OCI-LY7 (cell line): ENCODE measurements at regions not wholly inside any gene's neighbourhood (a gene's known extent, or its start where the extent isn't known, plus 50 kb on each side); places are given as distances from the start of the nearest gene placed in this dataset.

Experiments
- BruUV-seq: library from RNA; stranded (reverse); fragments of 400-500 nt; replicated peaks from 2 replicates; lab custom pipeline; 2021; lab: Mats Ljungman, UMichigan
- CTCF ChIA-PET: fragments of 300-600 bp; sonication (Branson Sonifier 250); formaldehyde crosslinking; loops from one replicate; lab custom pipeline; 2022; ENCODE audit warnings: antibody characterized with exemption; ENCODE audit not compliant: unreplicated experiment; lab: Charles Lee
- POLR2A ChIA-PET: fragments of 300-600 bp; sonication (Branson Sonifier 250); formaldehyde crosslinking; loops from one replicate; lab custom pipeline; 2022; ENCODE audit warnings: antibody characterized with exemption; lab: Charles Lee
- DNase-seq: peaks from one replicate; pipeline ENCODE4 v3.0.0-alpha.2; 2015; ENCODE audit warnings: low spot score
- H2AFZ ChIP-seq: fragments of 200-600 bp; sonication (generic), shearing (Covaris generic); 2 replicates; pipeline ENCODE4 v1.6.1; 2014; ENCODE audit warnings: mild to moderate bottlenecking, antibody characterized with exemption, low read length, moderate library complexity
- H3K27ac ChIP-seq: fragments of 200-600 bp; sonication (generic); 2 replicates; pipeline ENCODE4 v1.5.1; 2014; ENCODE audit warnings: mixed run types, low read depth, mild to moderate bottlenecking, moderate library complexity, low read length, inconsistent platforms; ENCODE audit not compliant: poor library complexity, severe bottlenecking
- H3K36me3 ChIP-seq: fragments of 200-600 bp; sonication (generic); 2 replicates; pipeline ENCODE4 v1.6.1; 2014; ENCODE audit warnings: mild to moderate bottlenecking, antibody characterized with exemption, low read length, moderate library complexity, mixed read lengths; ENCODE audit not compliant: insufficient read depth
- H3K4me1 ChIP-seq: fragments of 200-600 bp; sonication (generic); 2 replicates; pipeline ENCODE4 v1.5.1; 2014; ENCODE audit warnings: mild to moderate bottlenecking, low read length; ENCODE audit not compliant: insufficient read depth, poor library complexity, severe bottlenecking
- H3K4me2 ChIP-seq: fragments of 200-600 bp; sonication (generic); 2 replicates; pipeline ENCODE4 v1.6.1; 2014; ENCODE audit warnings: mild to moderate bottlenecking, low read length
- H3K4me3 ChIP-seq: fragments of 200-600 bp; sonication (generic); 2 replicates; pipeline ENCODE4 v1.5.1; 2014; ENCODE audit warnings: mild to moderate bottlenecking, low read depth, low read length; ENCODE audit not compliant: poor library complexity, severe bottlenecking
- H3K79me2 ChIP-seq: fragments of 200-600 bp; sonication (generic); 2 replicates; pipeline ENCODE4 v1.6.1; 2016; ENCODE audit warnings: low read depth, mild to moderate bottlenecking, low read length, moderate library complexity, mixed read lengths; ENCODE audit not compliant: insufficient read depth
- H3K9me2 ChIP-seq: fragments of 200-600 bp; sonication (generic); 2 replicates; pipeline ENCODE4 v1.6.1; 2016; ENCODE audit warnings: mild to moderate bottlenecking, low read length, mixed read lengths; ENCODE audit not compliant: insufficient read depth
- H3K9me3 ChIP-seq: fragments of 200-600 bp; sonication (generic); 2 replicates; pipeline ENCODE4 v1.6.1; 2014; ENCODE audit warnings: mild to moderate bottlenecking, mixed run types, low read length, mixed read lengths
- H4K20me1 ChIP-seq: fragments of 200-600 bp; sonication (generic); 2 replicates; pipeline ENCODE4 v1.6.1; 2014; ENCODE audit warnings: mild to moderate bottlenecking, antibody characterized with exemption, low read length, moderate library complexity, mixed read lengths; ENCODE audit not compliant: insufficient read depth
- EZH2phosphoT487 ChIP-seq: fragments of 200-600 bp; sonication (generic); IDR thresholded peaks from 2 replicates; pipeline ENCODE4 v1.6.1; 2018; ENCODE audit warnings: low read depth, borderline replicate concordance, mild to moderate bottlenecking, mixed run types, antibody characterized with exemption, low read length, moderate library complexity, mixed read lengths
- intact Hi-C: fragments of 100-400 bp; cut with micrococcal nuclease; formaldehyde crosslinking; loops from one replicate; pipeline ENCODE4 v1.10.0; 2022; ENCODE audit not compliant: unreplicated experiment
- TF ChIP-seq, protein P1 (sequence below): fragments of 200-600 bp; sonication (generic); conservative IDR thresholded peaks from 2 replicates; pipeline ENCODE4 v1.5.1; 2014; ENCODE audit warnings: mild to moderate bottlenecking, antibody characterized with exemption, low read length, moderate library complexity, mixed read lengths

DNA sequence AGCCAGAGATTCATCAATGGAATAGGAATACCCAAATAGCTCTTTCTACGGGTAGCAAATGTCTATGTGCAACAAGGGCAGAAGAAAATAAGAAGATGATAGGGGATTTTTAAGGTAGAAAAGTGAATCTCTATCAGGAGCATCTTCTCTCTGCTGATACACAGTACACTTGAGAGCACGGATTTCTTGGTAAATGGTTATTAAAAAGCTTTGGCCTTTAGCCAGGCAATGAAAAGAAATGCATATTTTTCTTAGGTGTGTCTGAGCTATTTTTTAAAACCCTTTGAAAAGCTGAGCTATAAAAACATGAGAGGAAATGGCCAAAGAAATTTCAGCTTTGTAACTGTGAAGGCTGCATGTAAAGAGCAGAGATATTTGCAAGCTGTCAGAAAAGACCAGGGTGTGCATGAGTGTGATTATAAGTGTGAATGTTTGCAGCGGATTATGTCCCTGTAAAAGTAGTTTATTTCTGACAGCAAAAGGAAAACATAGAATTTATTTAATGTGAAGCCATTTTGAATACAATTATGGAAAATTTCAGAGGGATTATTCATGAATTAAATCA lies 487.1 kb upstream of the PIK3R1 start:
- Histone ChIP-seq H4K20me1 (no peaks in the 10 kb centered on the region), H3K36me3 (no peaks in the 10 kb centered on the region), H3K79me2 (no peaks in the 10 kb centered on the region), H2AFZ (no peak overlapping the region), H3K4me1 (no peaks in the 10 kb centered on the region), H3K9me3 (no peaks in the 10 kb centered on the region), H3K27ac (no peak overlapping the region), H3K9me2 (no peaks in the 10 kb centered on the region), H3K4me2 (no peak overlapping the region), H3K4me3 (no peak overlapping the region)
- TF ChIP-seq EZH2phosphoT487: no peak
- TF ChIP-seq, protein P1, sequence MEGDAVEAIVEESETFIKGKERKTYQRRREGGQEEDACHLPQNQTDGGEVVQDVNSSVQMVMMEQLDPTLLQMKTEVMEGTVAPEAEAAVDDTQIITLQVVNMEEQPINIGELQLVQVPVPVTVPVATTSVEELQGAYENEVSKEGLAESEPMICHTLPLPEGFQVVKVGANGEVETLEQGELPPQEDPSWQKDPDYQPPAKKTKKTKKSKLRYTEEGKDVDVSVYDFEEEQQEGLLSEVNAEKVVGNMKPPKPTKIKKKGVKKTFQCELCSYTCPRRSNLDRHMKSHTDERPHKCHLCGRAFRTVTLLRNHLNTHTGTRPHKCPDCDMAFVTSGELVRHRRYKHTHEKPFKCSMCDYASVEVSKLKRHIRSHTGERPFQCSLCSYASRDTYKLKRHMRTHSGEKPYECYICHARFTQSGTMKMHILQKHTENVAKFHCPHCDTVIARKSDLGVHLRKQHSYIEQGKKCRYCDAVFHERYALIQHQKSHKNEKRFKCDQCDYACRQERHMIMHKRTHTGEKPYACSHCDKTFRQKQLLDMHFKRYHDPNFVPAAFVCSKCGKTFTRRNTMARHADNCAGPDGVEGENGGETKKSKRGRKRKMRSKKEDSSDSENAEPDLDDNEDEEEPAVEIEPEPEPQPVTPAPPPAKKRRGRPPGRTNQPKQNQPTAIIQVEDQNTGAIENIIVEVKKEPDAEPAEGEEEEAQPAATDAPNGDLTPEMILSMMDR: no peak
- intact Hi-C loops: no loop called here
- no peak for DNase-seq
- ChIA-PET POLR2A (interaction anchor here (0.6 to 0.8 kb wide), 2 partner anchors 22 to 27 kb away, joined by 3 to 4 read pairs; no protein-coding TSS in a partner anchor), CTCF (no interaction called here)
- BruUV-seq: no TSS peak

GRCh38 chr5:67725604-67726003 lies 490.0 kb upstream of the PIK3R1 start:
- intact Hi-C loops: no loop called here
- no peaks in the 10 kb centered on the region for H3K79me2 ChIP-seq
- TF ChIP-seq EZH2phosphoT487: no peak
- TF ChIP-seq, protein P1: no peak
- no peaks in the 10 kb centered on the region for H3K36me3 ChIP-seq
- no peaks in the 10 kb centered on the region for H3K9me3 ChIP-seq
- H3K27ac ChIP-seq: no peak overlapping the region
- H3K4me2 ChIP-seq: no peak overlapping the region
- H3K4me3 ChIP-seq: no peak overlapping the region
- DNase-seq: no peak
- no peaks in the 10 kb centered on the region for H3K4me1 ChIP-seq
- CTCF ChIA-PET: no interaction called here
- H3K9me2 ChIP-seq: no peaks in the 10 kb centered on the region
- H2AFZ ChIP-seq: no peak overlapping the region
- POLR2A ChIA-PET: no interaction called here
- H4K20me1 ChIP-seq: no peaks in the 10 kb centered on the region
- no TSS peak for BruUV-seq

DNA sequence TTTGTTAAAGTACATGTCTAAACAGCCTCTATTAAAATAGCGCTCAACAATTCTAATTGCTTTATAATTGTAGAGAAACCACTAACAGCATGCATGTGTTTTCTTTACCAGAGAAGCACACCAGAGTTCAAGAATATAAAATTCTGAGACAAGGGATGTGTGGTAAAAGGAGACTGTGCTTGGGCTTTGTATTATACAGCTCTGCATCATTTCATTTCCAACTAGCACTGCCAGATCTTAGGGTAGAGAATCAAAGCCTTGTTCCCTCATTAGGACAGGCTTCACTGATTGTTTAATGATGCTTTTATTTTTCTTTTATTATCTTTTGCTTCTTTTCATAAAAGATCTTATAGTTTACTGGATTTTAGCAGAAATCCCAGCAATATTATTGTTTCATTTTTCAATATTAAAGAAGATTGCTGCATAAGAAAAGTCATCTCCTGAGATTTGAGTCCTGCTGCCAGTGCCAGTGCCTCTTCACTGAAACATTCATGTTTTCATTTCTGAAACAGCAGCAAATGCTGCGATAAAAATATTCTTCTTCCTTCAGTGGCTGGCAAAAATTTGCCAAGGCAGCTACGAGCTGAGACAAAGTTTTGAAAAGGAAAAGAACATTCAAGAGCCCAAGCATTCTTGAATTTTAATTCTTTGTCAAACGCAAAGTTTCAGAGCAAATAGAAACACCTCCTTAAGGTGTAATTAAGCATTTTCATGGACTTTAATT lies 491.0 kb upstream of the PIK3R1 start:
- H3K9me2 ChIP-seq: no peaks in the 10 kb centered on the region
- POLR2A ChIA-PET: interaction anchor here (0.6 to 0.7 kb wide), 2 partner anchors 604 to 799 kb away, joined by 3 read pairs; no protein-coding TSS in a partner anchor
- no peak for TF ChIP-seq EZH2phosphoT487
- TF ChIP-seq, protein P1: no peak
- no peaks in the 10 kb centered on the region for H3K36me3 ChIP-seq
- no peak overlapping the region for H3K4me3 ChIP-seq
- no peaks in the 10 kb centered on the region for H3K9me3 ChIP-seq
- no peaks in the 10 kb centered on the region for H3K79me2 ChIP-seq
- intact Hi-C loops: no loop called here
- no peak overlapping the region for H3K4me2 ChIP-seq
- no peak overlapping the region for H3K27ac ChIP-seq
- no peak overlapping the region for H2AFZ ChIP-seq
- no peaks in the 10 kb centered on the region for H4K20me1 ChIP-seq
- CTCF ChIA-PET: no interaction called here
- no peaks in the 10 kb centered on the region for H3K4me1 ChIP-seq
- DNase-seq: no peak
- BruUV-seq: no TSS peak
